ENCODE measurements at regions not wholly inside any gene's neighbourhood (a gene's known extent, or its start where the extent isn't known, plus 50 kb on each side); places are given as distances from the start of the nearest gene placed in this dataset.

DNA sequence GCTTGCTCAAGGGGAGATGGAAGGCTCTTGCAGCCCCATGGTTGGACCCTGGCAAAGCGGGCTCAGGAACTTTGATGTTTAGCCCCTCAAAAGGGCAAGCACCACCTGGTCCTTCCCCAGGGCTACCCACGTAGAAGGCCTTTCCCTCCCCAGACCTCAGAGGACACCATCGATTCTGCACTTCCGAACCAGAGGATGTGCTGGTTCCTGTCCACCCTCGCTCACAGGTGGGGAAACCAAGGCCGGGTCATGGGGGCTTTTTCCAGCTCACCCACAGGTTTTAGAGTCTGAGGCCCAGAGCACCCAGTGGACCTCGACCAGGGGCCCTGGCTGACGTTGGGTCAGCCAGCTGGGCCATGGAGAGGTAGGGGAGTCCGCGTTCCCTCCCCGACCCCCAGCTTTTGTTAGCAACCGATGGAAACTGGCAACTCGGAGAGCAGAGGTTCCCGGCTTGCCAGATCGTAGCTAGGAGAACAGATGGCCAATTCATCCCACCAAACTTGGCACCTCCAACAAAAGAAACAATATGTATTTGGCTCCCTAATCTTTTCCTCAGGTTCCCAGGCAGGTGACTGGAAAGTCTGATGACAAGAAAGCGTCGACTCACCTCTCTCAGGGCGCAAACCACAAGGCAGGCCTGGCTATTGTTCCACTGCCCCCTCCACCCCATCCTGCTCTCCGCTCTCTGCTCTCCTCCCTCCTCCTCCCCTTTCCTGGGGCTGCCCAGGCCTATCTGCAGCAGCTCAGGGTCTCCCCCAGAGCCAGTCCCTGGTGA is 167.6 kb upstream of the SMIM23 start:
- Histone ChIP-seq H3F3A (ENCODE audit: insufficient read depth, low read length) (no peaks in the 10 kb centered on the region), H3K9me2 (ENCODE audit: low read depth, low read length) (no peaks in the 10 kb centered on the region), H2AFZ (ENCODE audit: low read length) (no peak overlapping the region), H3K4me3 (ENCODE audit: low read depth, low read length, poor library complexity, severe bottlenecking) (no peak overlapping the region), H3K27ac (ENCODE audit: low read depth, low read length, poor library complexity, severe bottlenecking) (no peak overlapping the region), H3K4me2 (ENCODE audit: low read length) (no peak overlapping the region), H4K20me1 (ENCODE audit: insufficient read depth, low read length) (no peaks in the 10 kb centered on the region), H3K79me2 (ENCODE audit: insufficient read depth, low read length) (no peaks in the 10 kb centered on the region), H3K36me3 (ENCODE audit: insufficient read depth, low read length) (no peaks in the 10 kb centered on the region), H3K4me1 (ENCODE audit: insufficient read depth, low read length, severe bottlenecking) (no peaks in the 10 kb centered on the region), H3K9me3 (ENCODE audit: low read length) (no peaks in the 10 kb centered on the region), H3K9ac (ENCODE audit: low read length) (no peak overlapping the region), H3K27me3 (ENCODE audit: insufficient read depth, low read length) (no peaks in the 10 kb centered on the region; the same call in 1 of the 2 replicates)
- no peak for TF ChIP-seq EZH2 (IDR thresholded peaks at IDR 0.05; ENCODE audit: borderline replicate concordance, low read length)
- TF ChIP-seq CTCF (IDR thresholded peaks at IDR 0.05; ENCODE audit: low read length) = no peak

GRCh38 chr5:171619196-171619595 is 166.4 kb upstream of the SMIM23 start:
- H3F3A ChIP-seq (ENCODE audit: insufficient read depth, low read length) = no peaks in the 10 kb centered on the region
- no peaks in the 10 kb centered on the region for H3K9me2 ChIP-seq (ENCODE audit: low read depth, low read length)
- H3K36me3 ChIP-seq (ENCODE audit: insufficient read depth, low read length) = no peaks in the 10 kb centered on the region
- H3K27me3 ChIP-seq (ENCODE audit: insufficient read depth, low read length) = peaks cover 4% of the 10 kb centered on the region; the same call in 1 of the 2 replicates
- no peak overlapping the region for H3K4me3 ChIP-seq (ENCODE audit: low read depth, low read length, poor library complexity, severe bottlenecking)
- no peak overlapping the region for H3K27ac ChIP-seq (ENCODE audit: low read depth, low read length, poor library complexity, severe bottlenecking)
- TF ChIP-seq EZH2 (IDR thresholded peaks at IDR 0.05; ENCODE audit: borderline replicate concordance, low read length) = no peak
- no peak for TF ChIP-seq CTCF (IDR thresholded peaks at IDR 0.05; ENCODE audit: low read length)
- H3K4me2 ChIP-seq (ENCODE audit: low read length) = no peak overlapping the region
- no peaks in the 10 kb centered on the region for H3K9me3 ChIP-seq (ENCODE audit: low read length)
- no peaks in the 10 kb centered on the region for H4K20me1 ChIP-seq (ENCODE audit: insufficient read depth, low read length)
- no peaks in the 10 kb centered on the region for H3K4me1 ChIP-seq (ENCODE audit: insufficient read depth, low read length, severe bottlenecking)
- H3K9ac ChIP-seq (ENCODE audit: low read length) = no peak overlapping the region
- no peak overlapping the region for H2AFZ ChIP-seq (ENCODE audit: low read length)
- H3K79me2 ChIP-seq (ENCODE audit: insufficient read depth, low read length) = no peaks in the 10 kb centered on the region

DNA sequence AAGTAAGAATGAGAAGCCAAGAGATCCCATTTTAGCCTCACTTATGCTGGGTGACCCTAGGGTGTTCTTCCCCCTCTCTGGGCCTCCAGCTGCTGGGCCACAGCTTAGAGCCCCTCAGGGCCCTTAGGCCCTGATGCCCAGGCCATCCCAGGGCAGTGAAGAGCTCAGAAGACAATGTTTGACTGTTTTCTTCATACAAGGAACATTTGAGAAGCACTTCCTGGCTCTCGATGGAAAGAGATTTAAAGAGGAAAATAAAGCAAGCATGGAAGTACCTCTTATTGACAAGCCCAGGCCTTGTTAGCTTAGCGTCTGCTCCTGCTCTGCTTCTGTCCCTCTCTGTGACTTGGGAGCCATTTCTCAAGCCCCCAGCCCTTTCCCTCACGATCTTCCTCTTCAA is 165.9 kb upstream of the SMIM23 start:
- H2AFZ ChIP-seq (ENCODE audit: low read length) = no peak overlapping the region
- TF ChIP-seq CTCF (IDR thresholded peaks at IDR 0.05; ENCODE audit: low read length) (no peak), EZH2 (IDR thresholded peaks at IDR 0.05; ENCODE audit: borderline replicate concordance, low read length) (no peak)
- H3K4me2 ChIP-seq (ENCODE audit: low read length) = no peak overlapping the region
- no peaks in the 10 kb centered on the region for H3K4me1 ChIP-seq (ENCODE audit: insufficient read depth, low read length, severe bottlenecking)
- no peaks in the 10 kb centered on the region for H3F3A ChIP-seq (ENCODE audit: insufficient read depth, low read length)
- H3K36me3 ChIP-seq (ENCODE audit: insufficient read depth, low read length) = no peaks in the 10 kb centered on the region
- no peaks in the 10 kb centered on the region for H3K9me3 ChIP-seq (ENCODE audit: low read length)
- peaks cover 5% of the 10 kb centered on the region; the same call in 1 of the 2 replicates for H3K27me3 ChIP-seq (ENCODE audit: insufficient read depth, low read length)
- H3K9ac ChIP-seq (ENCODE audit: low read length) = no peak overlapping the region
- no peaks in the 10 kb centered on the region for H3K9me2 ChIP-seq (ENCODE audit: low read depth, low read length)
- no peaks in the 10 kb centered on the region for H4K20me1 ChIP-seq (ENCODE audit: insufficient read depth, low read length)
- H3K4me3 ChIP-seq (ENCODE audit: low read depth, low read length, poor library complexity, severe bottlenecking) = no peak overlapping the region
- no peaks in the 10 kb centered on the region for H3K79me2 ChIP-seq (ENCODE audit: insufficient read depth, low read length)
- H3K27ac ChIP-seq (ENCODE audit: low read depth, low read length, poor library complexity, severe bottlenecking) = no peak overlapping the region
